SK-N-SH treated with all-trans-retinoic acid at 6 μM for 48 hours (cell line): ENCODE measurements at regions not wholly inside any gene's neighbourhood (a gene's known extent, or its start where the extent isn't known, plus 50 kb on each side); places are given as distances from the start of the nearest gene placed in this dataset.

Experiments used
- ATAC-seq: fragments of 200-7000 bp; cut with Tn5 transposase; 3 replicates; pipeline ENCODE4 v1.9.1; 2020; ENCODE audit warnings: mild to moderate bottlenecking, moderate library complexity
- ARNTL ChIP-seq: fragments of 450-650 bp; formaldehyde crosslinking; IDR thresholded peaks from 2 replicates; pipeline ENCODE4 v1.5.0; 2020; ENCODE audit warnings: low read depth, mild to moderate bottlenecking, moderate library complexity, borderline replicate concordance
- BACH2 ChIP-seq: fragments of 250-450 bp; sonication (Bioruptor Pico); IDR thresholded peaks from 2 replicates; pipeline ENCODE4 v1.9.0; 2021; ENCODE audit warnings: mild to moderate bottlenecking, borderline replicate concordance
- CREB5 ChIP-seq: fragments of 250-450 bp; sonication (Bioruptor Pico); IDR thresholded peaks from 2 replicates; pipeline ENCODE4 v1.5.1; 2020; ENCODE audit warnings: low read depth, mild to moderate bottlenecking, moderate library complexity
- CSDC2 ChIP-seq: fragments of 250-450 bp; sonication (Bioruptor Pico); IDR thresholded peaks from 2 replicates; pipeline ENCODE4 v1.5.0; 2020; ENCODE audit warnings: mild to moderate bottlenecking, moderate library complexity
- CSRNP3 ChIP-seq: fragments of 250-450 bp; sonication (Bioruptor Pico); IDR thresholded peaks from 2 replicates; pipeline ENCODE4 v1.5.1; 2021; ENCODE audit warnings: mild to moderate bottlenecking, moderate library complexity
- ESRRG ChIP-seq: fragments of 250-450 bp; sonication (Bioruptor Pico); IDR thresholded peaks from 2 replicates; pipeline ENCODE4 v1.6.1; 2021; ENCODE audit warnings: mild to moderate bottlenecking
- GLIS3 ChIP-seq: fragments of 250-450 bp; sonication (Bioruptor Pico); IDR thresholded peaks from 2 replicates; pipeline ENCODE4 v1.5.0; 2020; ENCODE audit warnings: mild to moderate bottlenecking, moderate library complexity
- ISL1 ChIP-seq: fragments of 250-450 bp; sonication (Bioruptor Pico); IDR thresholded peaks from 2 replicates; pipeline ENCODE4 v2.1.2; 2022; ENCODE audit warnings: mild to moderate bottlenecking, moderate library complexity
- OSR1 ChIP-seq: fragments of 250-450 bp; sonication (Bioruptor Pico); IDR thresholded peaks from 2 replicates; pipeline ENCODE4 v1.8.0; 2022; ENCODE audit warnings: moderate library complexity, mild to moderate bottlenecking, inconsistent platforms
- PATZ1 ChIP-seq: fragments of 250-450 bp; sonication (Bioruptor Pico); IDR thresholded peaks from 2 replicates; pipeline ENCODE4 v1.8.0; 2020; ENCODE audit warnings: mild to moderate bottlenecking, moderate library complexity, borderline replicate concordance
- POU6F1 ChIP-seq: fragments of 250-450 bp; sonication (Bioruptor Pico); IDR thresholded peaks from 2 replicates; pipeline ENCODE4 v1.8.0; 2021; ENCODE audit warnings: low read depth, mild to moderate bottlenecking, moderate library complexity, borderline replicate concordance
- PPARA ChIP-seq: fragments of 250-450 bp; sonication (Bioruptor Pico); IDR thresholded peaks from 2 replicates; pipeline ENCODE4 v1.5.0; 2020; ENCODE audit warnings: mild to moderate bottlenecking, borderline replicate concordance
- RARB ChIP-seq: fragments of 250-450 bp; sonication (Bioruptor Pico); IDR thresholded peaks from 2 replicates; pipeline ENCODE4 v1.8.0; 2021; ENCODE audit warnings: mild to moderate bottlenecking, moderate library complexity
- SNAI2 ChIP-seq: fragments of 250-450 bp; sonication (Bioruptor Pico); IDR thresholded peaks from 2 replicates; pipeline ENCODE4 v1.5.0; 2020; ENCODE audit warnings: mild to moderate bottlenecking, moderate library complexity
- TOX ChIP-seq: fragments of 250-450 bp; sonication (Bioruptor Pico); IDR thresholded peaks from 2 replicates; pipeline ENCODE4 v1.8.0; 2021; ENCODE audit warnings: mild to moderate bottlenecking, moderate library complexity, borderline replicate concordance
- TSHZ2 ChIP-seq: fragments of 250-450 bp; sonication (Bioruptor Pico); IDR thresholded peaks from 2 replicates; pipeline ENCODE4 v1.5.0; 2020; ENCODE audit warnings: mild to moderate bottlenecking, moderate library complexity
- ZC3H10 ChIP-seq: fragments of 250-450 bp; sonication (Bioruptor Pico); IDR thresholded peaks from 2 replicates; pipeline ENCODE4 v1.5.1; 2021; ENCODE audit warnings: mild to moderate bottlenecking, moderate library complexity
- ZFP3 ChIP-seq: fragments of 250-450 bp; sonication (Bioruptor Pico); IDR thresholded peaks from 2 replicates; pipeline ENCODE4 v1.5.0; 2020; ENCODE audit warnings: mild to moderate bottlenecking, moderate library complexity
- ZFP30 ChIP-seq: fragments of 450-650 bp; formaldehyde crosslinking; IDR thresholded peaks from 2 replicates; pipeline ENCODE4 v1.5.0; 2022; ENCODE audit warnings: mild to moderate bottlenecking, moderate library complexity
- ZNF565 ChIP-seq: fragments of 450-650 bp; formaldehyde crosslinking; conservative IDR thresholded peaks from 2 replicates; pipeline ENCODE4 v1.5.0; 2020; ENCODE audit warnings: low read depth, mild to moderate bottlenecking, moderate library complexity
- ZNF70 ChIP-seq: fragments of 450-650 bp; formaldehyde crosslinking; IDR thresholded peaks from 2 replicates; pipeline ENCODE4 v1.5.0; 2020; ENCODE audit warnings: mild to moderate bottlenecking, moderate library complexity
- ZNF8 ChIP-seq: fragments of 450-650 bp; formaldehyde crosslinking; IDR thresholded peaks from 2 replicates; pipeline ENCODE4 v1.5.0; 2020; ENCODE audit warnings: mild to moderate bottlenecking, moderate library complexity

- no peak for TF ChIP-seq ARNTL (CRISPR knock-in tag)
These were observed 384.5 kb downstream of the GRXCR1 start (continued) for GRCh38 chr4:43277003-43277402.

GRCh38 chr4:43282534-43282933, 390.0 kb downstream of the GRXCR1 start:
- no peak for ATAC-seq
- no peak for TF ChIP-seq CREB5 (CRISPR knock-in tag)
- no peak for TF ChIP-seq ISL1 (CRISPR knock-in tag)
- TF ChIP-seq TSHZ2 (CRISPR knock-in tag): no peak
- TF ChIP-seq RARB (CRISPR knock-in tag): no peak
- TF ChIP-seq ZFP3: no peak

- TF ChIP-seq ZNF565 (CRISPR knock-in tag): no peak
- no peak for TF ChIP-seq ZC3H10 (CRISPR knock-in tag)
- TF ChIP-seq TSHZ2 (CRISPR knock-in tag): no peak
- TF ChIP-seq RARB (CRISPR knock-in tag): no peak
- TF ChIP-seq SNAI2 (CRISPR knock-in tag): no peak
- TF ChIP-seq ARNTL (CRISPR knock-in tag): no peak
- no peak for TF ChIP-seq ISL1 (CRISPR knock-in tag)
- TF ChIP-seq PATZ1 (CRISPR knock-in tag): no peak
- TF ChIP-seq ZNF8: no peak
- no peak for TF ChIP-seq POU6F1
- no peak for TF ChIP-seq OSR1 (CRISPR knock-in tag)
- TF ChIP-seq BACH2 (CRISPR knock-in tag): no peak
- no peak for TF ChIP-seq PPARA
- TF ChIP-seq ZFP30 (CRISPR knock-in tag): no peak
- no peak for TF ChIP-seq TOX (CRISPR knock-in tag)
- TF ChIP-seq CSDC2: no peak
- no peak for TF ChIP-seq CSRNP3 (CRISPR knock-in tag)
- no peak for TF ChIP-seq GLIS3 (CRISPR knock-in tag)
- no peak for TF ChIP-seq ESRRG (CRISPR knock-in tag)
- TF ChIP-seq ZNF70: no peak
- no peak for ATAC-seq
These were observed 393.6 kb downstream of the GRXCR1 start for GRCh38 chr4:43286137-43286536.
